ENCODE measurements at regions not wholly inside any gene's neighbourhood (a gene's known extent, or its start where the extent isn't known, plus 50 kb on each side); places are given as distances from the start of the nearest gene placed in this dataset.

DNA sequence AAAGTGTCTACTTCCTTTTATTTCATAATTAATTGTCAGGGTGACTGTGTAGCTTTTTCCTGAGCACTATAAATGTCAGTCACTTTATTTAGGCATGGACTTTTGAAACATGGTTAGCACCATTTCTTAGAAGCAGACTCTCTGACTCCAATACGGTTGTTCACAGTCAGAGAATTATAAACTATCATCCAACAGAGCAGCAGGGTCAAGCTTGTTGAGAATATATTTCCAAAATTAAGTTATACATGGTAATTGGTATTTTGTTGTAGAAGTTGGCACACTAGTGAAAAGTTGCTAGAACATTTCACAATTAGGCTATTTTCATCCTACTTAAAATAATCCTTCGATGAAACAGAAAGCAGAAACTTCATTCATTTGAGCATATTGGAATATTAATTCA lies 1155.5 kb upstream of the IGFBP7 start:
- TF ChIP-seq EZH2 (IDR thresholded peaks at IDR 0.05; ENCODE audit: low read length, unreplicated experiment): no peak
- TF ChIP-seq, protein P1, sequence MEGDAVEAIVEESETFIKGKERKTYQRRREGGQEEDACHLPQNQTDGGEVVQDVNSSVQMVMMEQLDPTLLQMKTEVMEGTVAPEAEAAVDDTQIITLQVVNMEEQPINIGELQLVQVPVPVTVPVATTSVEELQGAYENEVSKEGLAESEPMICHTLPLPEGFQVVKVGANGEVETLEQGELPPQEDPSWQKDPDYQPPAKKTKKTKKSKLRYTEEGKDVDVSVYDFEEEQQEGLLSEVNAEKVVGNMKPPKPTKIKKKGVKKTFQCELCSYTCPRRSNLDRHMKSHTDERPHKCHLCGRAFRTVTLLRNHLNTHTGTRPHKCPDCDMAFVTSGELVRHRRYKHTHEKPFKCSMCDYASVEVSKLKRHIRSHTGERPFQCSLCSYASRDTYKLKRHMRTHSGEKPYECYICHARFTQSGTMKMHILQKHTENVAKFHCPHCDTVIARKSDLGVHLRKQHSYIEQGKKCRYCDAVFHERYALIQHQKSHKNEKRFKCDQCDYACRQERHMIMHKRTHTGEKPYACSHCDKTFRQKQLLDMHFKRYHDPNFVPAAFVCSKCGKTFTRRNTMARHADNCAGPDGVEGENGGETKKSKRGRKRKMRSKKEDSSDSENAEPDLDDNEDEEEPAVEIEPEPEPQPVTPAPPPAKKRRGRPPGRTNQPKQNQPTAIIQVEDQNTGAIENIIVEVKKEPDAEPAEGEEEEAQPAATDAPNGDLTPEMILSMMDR (conservative IDR thresholded peaks at IDR 0.05; ENCODE audit: low read depth, low read length): no peak
- TF ChIP-seq EZH2phosphoT487 (IDR thresholded peaks at IDR 0.05; ENCODE audit: borderline replicate concordance, low read length): no peak

Measured in PC-3 (cell line).